HG03066 (cell line): ENCODE measurements at regions not wholly inside any gene's neighbourhood (a gene's known extent, or its start where the extent isn't known, plus 50 kb on each side); places are given as distances from the start of the nearest gene placed in this dataset.
"Not testable (repeated sequence)": the region's sequence is repeated elsewhere in the genome, so short reads cannot be mapped to it uniquely, and the experiment has no call there.

ENCODE experiments used
- ATAC-seq: cut with Tn5 transposase; IDR thresholded peaks from one replicate; pipeline ENCODE4 v1.9.1; 2021; ENCODE audit warnings: low read depth; ENCODE audit not compliant: unreplicated experiment

- ATAC-seq = no peak
Observed at GRCh38 chr6:81380718-81381338, 371.7 kb downstream of the TENT5A start.

GRCh38 chr6:81376745-81377144 is 375.7 kb downstream of the TENT5A start:
- no peak for ATAC-seq

DNA sequence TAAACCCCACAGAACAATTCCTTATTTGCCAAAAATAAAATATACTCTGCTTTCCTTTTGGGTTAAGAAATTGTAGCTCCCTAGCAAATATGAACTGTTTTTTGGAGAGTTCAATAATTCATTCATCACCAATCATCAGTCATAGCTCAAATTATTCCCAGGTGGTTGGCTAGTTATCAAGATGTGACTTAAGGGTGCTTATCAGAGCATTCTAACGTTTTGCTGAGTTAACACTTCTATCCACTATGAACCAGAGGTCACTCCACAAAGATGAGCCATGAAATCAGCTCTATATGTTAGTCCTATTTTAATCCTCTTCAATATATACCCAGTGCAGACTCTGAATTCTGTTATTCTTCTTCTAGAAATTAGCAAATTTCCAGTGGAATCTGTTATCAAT is 379.1 kb downstream of the TENT5A start:
- no peak for ATAC-seq

DNA sequence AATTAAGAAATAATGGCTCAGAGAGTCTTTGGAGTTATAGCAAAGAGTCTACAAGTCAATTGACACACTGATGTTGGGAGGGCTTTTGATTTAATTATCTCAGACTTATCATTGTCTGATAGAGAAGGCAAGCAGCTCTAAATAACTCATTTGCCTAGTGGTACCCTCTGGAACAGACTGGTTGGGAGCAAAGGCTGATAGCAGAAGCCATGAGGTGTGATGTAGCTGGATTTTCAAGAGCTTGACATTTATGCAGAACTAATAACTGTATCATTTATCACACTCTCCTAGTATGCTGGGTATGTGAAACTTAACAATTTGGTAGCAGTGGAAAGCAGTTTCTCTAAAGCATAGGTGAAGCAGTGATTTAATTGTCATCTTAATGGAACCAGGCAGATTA is 380.6 kb downstream of the TENT5A start:
- no peak for ATAC-seq

- ATAC-seq = no peak
Observed at GRCh38 chr6:81366972-81367371, 385.5 kb downstream of the TENT5A start.

DNA sequence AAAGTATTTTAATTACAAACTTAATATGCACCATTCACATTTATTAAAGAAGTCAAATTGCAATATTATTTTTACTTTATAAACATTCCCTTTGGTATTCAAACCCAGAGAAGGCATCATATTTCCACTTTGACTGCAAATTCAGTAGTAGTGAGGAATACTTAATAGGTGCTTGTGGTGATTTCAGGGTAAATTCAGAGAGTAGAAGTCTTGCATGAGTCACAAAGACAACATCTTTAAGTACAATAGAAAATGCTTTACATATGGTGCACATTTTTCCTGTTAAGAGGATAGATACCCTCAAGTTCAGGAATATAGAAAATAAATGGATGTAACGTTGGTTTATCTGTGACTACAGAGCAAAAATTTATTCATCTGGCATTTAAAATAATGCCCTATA is 390.2 kb downstream of the TENT5A start:
- ATAC-seq = no peak

- no peak for ATAC-seq
Observed at GRCh38 chr6:81353262-81353661, 399.2 kb downstream of the TENT5A start.

DNA sequence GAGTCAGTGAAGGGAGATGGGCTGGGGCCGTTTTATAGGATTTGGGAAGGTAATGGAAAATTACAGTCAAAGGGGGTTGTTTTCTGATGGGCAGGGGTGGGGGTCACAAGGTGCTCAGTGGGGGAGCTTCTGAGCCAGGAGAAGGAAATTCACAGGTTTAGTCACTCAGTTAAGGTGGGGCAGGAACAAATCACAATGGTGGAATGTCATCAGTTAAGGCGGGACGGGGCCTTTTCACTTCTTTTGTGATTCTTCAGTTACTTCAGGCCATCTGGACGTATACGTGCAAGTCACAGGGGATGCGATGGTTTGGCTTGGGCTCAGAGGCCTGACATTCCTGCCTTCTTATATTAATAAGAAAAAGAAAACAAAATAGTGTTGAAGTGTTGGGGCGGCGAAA is 408.5 kb downstream of the TENT5A start:
- not testable (repeated sequence) for ATAC-seq

GRCh38 chr6:81340946-81341345 is 411.5 kb downstream of the TENT5A start:
- ATAC-seq = no peak

GRCh38 chr6:81331526-81331925 is 421.0 kb downstream of the TENT5A start:
- ATAC-seq = no peak

- no peak for ATAC-seq
Observed at GRCh38 chr6:81328700-81329099, 423.8 kb downstream of the TENT5A start.

DNA sequence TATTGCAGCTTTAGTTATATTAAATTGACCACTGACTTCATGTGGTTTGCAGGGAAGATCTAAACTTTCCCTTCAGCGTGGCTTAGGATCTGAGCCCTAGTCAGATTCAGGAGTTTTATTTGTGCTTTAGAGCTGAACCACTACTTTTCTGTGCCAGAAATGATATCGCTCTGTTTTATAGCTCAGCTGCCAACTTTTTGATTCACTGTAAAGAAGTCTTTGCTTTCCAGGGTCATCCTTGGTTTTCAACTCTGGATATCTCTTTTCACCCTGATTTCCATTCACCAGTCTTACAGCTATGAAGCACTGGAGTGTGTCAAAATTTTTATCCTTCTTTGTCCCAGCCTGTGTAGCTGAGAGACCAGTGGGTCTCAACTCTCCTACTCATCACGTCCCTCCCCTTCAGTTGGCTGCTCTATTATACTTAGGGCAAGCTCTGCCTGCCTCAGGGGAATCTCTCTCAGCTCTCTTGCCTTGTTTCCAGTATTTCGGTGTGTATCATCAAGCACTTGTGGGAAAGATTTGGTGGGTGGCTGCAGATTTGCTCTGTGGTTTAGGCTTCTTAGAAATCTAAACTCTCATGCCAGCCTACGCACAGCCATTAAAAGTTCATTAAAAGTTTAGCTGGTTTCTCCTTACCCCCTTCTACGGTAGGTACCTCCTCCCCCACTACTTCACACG is 425.5 kb downstream of the TENT5A start:
- ATAC-seq = no peak

DNA sequence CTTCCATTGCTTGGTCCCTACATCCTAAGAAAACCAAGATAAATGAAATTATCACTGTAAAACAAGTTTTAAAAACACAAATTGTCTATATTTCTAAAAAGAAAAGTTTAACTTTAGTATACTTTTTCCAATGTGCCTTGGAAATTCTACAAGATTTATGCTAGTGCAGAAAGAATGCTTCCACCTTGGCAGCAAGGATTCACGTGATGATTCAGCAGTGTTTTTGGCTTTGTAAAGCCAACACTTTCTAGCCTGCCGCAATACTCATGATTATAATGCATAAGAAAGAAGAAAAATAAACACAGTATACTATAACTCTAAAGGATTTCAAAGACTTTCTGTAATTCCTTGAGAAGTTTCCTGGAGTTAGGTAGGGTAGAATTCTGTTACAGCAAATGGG is 442.7 kb downstream of the TENT5A start:
- ATAC-seq = no peak

GRCh38 chr6:81308577-81309279 is 443.8 kb downstream of the TENT5A start:
- ATAC-seq = no peak

GRCh38 chr6:81307651-81308214 is 444.7 kb downstream of the TENT5A start:
- no peak for ATAC-seq

DNA sequence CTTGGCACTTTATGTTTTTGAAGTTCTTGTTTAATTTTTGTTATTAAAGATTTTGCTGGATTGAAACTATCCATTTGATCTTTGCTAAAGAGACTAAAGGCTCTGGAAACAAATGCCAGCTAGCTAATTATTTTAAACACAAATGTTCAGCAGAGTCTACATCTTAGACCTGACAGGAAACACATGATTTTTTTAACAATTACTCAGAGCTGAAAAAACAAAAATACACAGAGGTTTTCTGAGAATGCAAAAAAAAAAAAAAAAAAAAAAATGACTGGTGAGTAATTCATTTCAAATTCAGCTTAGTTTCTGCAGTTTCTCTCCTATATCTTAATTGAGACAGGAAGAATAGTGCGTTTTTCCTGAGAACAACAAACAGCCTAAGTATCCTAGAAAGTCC is 448.0 kb downstream of the TENT5A start:
- ATAC-seq = no peak

- no peak for ATAC-seq
Observed at GRCh38 chr6:81300961-81301360, 451.5 kb downstream of the TENT5A start.

DNA sequence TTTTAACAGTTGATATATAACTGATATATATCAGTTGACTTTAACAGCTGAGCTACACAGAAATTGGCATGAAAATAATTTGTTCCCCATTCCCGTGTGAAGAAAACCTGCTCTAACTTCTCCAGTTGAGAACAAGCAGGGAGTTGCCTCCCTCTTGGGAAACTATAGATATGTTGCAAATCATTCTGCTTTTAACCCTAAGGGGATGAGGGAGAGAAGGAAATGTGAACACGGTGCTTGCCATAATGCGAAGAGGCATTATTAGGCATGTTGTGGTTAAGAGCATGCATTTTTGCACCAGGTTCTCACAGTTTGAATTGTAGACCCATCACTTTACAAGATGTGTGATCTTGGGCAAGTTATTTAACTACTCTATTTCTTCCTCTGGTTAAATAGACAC is 453.7 kb downstream of the TENT5A start:
- no peak for ATAC-seq

DNA sequence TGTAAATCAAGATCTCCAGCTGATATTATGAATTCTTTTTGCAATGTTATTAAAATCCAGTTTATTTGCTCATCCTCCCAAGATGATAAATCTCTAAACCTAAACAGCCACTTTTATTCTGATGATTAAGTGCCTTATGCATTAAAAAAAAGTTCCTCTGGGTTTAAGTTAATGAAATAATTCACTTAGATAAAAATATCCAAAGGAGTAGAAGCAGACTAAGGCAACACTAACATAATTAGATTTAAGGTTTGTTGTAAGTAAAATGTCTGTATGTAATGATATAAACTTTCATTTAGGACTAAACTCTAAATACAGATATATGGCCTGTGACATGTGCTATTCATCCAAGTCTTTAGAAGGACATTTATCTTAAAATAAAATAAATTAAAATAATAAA is 457.2 kb downstream of the TENT5A start:
- ATAC-seq = no peak

GRCh38 chr6:81293896-81294295 is 458.6 kb downstream of the TENT5A start:
- ATAC-seq = no peak

GRCh38 chr6:81289229-81289628 is 463.3 kb downstream of the TENT5A start:
- ATAC-seq = no peak

- no peak for ATAC-seq
Observed at GRCh38 chr6:81265106-81265505, 487.4 kb downstream of the TENT5A start.
